HEK293T (cell line): ENCODE measurements at regions not wholly inside any gene's neighbourhood (a gene's known extent, or its start where the extent isn't known, plus 50 kb on each side); places are given as distances from the start of the nearest gene placed in this dataset.

ENCODE experiments used
- BHLHE40 ChIP-seq: fragments of 450-650 bp; IDR thresholded peaks from 2 replicates; pipeline ENCODE4 v1.6.1; 2016; ENCODE audit warnings: mild to moderate bottlenecking, moderate library complexity, borderline replicate concordance
- FOXA1 ChIP-seq: fragments of 450-650 bp; IDR thresholded peaks from 2 replicates; pipeline ENCODE4 v1.6.1; 2016; ENCODE audit warnings: mild to moderate bottlenecking
- FOXM1 ChIP-seq: fragments of 450-650 bp; IDR thresholded peaks from 2 replicates; pipeline ENCODE4 v1.6.1; 2017; ENCODE audit warnings: mild to moderate bottlenecking, borderline replicate concordance
- LEF1 ChIP-seq: fragments of 450-650 bp; IDR thresholded peaks from 2 replicates; pipeline ENCODE4 v1.6.1; 2017; ENCODE audit warnings: mild to moderate bottlenecking, borderline replicate concordance
- PKNOX1 ChIP-seq: fragments of 450-650 bp; IDR thresholded peaks from 2 replicates; pipeline ENCODE4 v1.6.1; 2016
- SP1 ChIP-seq: fragments of 450-650 bp; IDR thresholded peaks from 2 replicates; pipeline ENCODE4 v1.6.1; 2017
- SUZ12 ChIP-seq: fragments of 450-650 bp; IDR thresholded peaks from 2 replicates; pipeline ENCODE4 v1.6.1; 2016; ENCODE audit warnings: mild to moderate bottlenecking
- ZNF384 ChIP-seq: fragments of 450-650 bp; IDR thresholded peaks from 2 replicates; pipeline ENCODE4 v1.6.1; 2016

GRCh38 chr4:85078016-85078415, 111.5 kb upstream of the WDFY3 start:
- TF ChIP-seq BHLHE40 (no peak), FOXM1 (no peak), LEF1 (no peak), PKNOX1 (no peak), SP1 (no peak), SUZ12 (no peak), FOXA1 (no peak), ZNF384 (no peak)
